GM21526 (cell line): ENCODE measurements at regions not wholly inside any gene's neighbourhood (a gene's known extent, or its start where the extent isn't known, plus 50 kb on each side); places are given as distances from the start of the nearest gene placed in this dataset.

Experiments
- ATAC-seq: cut with Tn5 transposase; IDR thresholded peaks from one replicate; pipeline ENCODE4 v1.9.1; 2021; ENCODE audit warnings: moderate library complexity; ENCODE audit not compliant: unreplicated experiment, low FRiP score

DNA sequence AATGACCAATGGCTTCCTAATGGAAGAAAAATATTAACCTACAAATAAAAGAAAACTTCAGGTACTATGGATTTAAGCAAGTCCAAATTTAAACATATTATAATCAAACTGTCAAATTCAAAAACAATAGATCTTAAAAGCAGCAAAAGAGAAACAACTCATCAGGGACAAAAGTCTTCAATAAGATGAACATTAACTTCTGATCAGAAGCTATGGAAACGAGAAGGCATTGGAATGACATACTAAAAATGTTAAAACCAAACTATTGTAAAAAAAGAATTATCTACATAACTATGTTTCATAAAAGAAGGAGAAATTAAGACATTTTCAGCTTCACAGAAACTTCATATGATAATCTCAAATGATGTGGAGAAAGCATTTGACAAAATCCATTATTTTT, 334.7 kb downstream of the ANKRD7 start:
- ATAC-seq = no peak

DNA sequence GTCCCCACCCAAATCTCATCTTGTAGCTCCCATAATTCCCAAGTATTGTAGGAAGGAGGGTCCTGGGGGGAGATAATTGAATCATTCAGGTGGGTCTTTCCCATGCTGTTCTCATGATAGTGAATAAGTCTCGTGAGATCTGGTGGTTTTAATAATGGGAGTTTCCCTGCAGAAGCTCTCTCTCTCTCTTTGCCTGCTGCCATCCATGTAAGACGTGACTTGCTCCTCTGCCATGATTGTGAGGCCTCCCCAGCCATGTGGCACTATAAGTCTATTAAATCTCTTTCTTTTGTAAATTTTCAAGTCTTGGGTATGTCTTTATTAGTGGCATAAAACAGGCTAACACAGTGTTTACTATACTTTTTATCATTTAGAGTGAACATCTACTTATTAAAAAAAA, 338.8 kb downstream of the ANKRD7 start:
- ATAC-seq = no peak

DNA sequence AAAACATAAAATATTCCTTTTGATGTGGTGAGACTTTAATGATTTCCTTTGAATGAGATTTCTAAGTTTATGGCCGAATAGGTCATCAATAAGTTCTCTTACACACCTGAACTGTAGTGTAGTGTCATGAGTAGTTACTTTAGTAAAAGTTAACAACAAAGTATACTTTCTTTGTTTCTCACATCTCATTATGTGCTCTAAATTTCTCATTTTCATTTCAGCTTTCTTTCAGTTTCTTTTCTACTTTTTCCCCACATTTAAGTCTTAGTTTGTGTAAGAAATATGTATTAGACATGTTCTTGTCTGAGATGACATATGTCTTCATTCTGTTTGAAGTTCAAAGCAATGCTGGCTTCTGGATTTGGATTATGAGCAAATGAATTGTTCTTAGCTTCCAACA, 348.1 kb downstream of the ANKRD7 start:
- no peak for ATAC-seq

DNA sequence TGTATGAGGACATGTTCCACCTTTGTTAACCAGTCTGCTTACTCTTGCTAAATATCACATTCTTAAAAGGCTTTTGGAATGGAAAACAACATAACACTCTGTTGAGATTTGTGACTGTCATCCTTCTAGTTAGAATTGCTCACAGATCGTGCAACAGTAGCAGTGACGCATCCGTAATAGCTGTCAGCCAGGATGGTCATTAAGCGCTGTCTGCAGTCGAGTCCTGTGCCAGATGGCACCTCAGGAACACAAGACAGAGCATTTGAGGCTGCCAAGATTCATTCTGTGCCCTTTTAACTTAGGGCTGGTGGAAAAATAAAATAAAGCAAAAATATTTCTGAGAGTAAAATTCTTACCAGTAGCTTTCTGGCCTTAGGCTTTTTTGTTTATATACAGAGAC, 348.6 kb downstream of the ANKRD7 start:
- ATAC-seq = no peak

DNA sequence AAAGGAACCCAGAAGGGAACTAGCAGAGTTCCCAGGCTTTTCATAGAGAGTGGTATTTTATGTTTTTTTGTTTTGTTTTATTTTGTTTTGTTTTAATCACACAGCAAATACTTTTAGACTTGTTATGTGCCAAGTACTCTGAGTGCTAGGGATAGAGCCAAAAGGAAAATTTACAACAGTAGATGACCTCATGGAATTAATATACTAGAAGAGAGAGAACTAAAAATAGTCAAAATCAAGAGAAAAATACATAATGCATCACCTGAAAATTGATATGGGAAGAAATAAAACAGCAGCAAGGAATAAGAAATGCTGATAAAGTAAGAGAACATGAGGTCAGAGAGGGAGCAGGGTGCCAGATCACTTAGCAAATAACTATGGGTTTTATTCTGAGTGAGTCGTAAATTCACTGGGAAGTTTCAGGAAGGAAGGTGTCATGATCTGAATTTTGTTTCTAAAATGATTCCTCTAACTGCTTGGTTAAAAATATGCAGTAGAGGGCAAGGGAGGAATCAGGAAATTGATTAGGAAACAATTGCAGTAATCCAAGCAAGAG, 351.0 kb downstream of the ANKRD7 start:
- no peak for ATAC-seq

DNA sequence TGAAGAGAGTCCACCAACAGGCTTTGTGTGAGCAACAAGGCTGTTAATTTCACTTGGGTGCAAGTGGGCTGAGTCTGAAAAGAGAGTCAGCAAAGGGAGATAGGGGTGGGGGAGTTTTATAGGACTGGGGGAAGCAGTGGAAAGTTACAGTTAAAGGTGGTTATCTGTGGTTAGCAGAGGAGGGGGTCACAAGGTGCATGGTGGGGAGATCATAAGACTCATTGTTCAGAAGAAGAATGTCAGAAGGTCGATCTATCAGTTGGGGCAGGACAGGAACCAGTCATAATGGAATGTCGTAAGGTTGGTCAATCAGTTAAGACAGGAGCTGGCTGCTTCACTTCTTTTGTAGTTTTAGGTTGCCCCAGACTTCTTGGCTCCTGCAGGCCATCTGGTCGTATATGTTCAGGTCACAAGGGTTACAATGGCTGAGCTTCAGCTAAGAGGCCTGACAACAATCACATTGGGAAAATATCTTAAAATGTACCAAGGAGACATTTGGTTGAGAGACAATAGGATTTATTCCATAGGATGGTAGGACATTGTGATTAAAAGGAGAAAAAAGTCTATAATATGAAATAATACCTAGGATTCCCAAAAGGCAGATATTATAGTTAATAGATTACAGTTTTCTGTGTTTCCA, 356.4 kb downstream of the ANKRD7 start:
- no peak for ATAC-seq

DNA sequence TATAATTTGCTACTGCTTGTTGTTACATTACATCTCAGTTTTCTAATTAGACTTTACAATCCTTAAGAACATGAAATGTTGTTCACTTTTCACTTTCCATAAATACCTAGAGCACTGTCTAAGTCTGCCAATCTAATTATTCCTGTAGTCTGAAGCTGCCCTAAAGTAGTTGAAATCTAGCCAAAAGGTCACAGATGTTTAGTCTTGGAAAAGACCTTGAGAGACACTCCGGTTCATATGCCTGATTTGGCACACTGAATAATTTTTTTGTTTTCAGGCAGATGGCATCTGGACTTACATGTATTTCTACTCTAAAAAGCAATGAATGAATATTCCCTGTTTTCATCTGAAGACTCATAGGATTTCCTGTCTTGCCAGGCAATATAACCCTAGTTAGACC, 359.1 kb downstream of the ANKRD7 start:
- no peak for ATAC-seq

DNA sequence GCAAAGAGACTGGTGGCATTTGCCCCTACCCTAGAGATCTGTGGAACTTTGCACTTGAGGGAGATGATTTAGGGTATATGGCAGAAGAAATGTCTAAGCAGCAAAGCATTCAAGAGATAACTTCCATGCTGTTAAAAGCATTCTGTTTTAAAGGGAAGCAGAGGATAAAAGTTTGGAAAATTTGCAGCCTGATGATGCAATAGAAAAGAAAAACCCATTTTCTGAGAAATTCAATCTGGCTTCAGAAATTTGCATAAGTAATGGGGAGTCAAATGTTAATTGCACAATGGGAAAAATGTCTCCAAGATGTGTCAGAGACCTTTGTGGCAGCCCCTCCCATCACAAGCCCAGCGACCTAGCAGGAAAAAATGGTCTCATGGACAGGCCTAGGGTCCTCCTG, 361.7 kb downstream of the ANKRD7 start:
- ATAC-seq = no peak

DNA sequence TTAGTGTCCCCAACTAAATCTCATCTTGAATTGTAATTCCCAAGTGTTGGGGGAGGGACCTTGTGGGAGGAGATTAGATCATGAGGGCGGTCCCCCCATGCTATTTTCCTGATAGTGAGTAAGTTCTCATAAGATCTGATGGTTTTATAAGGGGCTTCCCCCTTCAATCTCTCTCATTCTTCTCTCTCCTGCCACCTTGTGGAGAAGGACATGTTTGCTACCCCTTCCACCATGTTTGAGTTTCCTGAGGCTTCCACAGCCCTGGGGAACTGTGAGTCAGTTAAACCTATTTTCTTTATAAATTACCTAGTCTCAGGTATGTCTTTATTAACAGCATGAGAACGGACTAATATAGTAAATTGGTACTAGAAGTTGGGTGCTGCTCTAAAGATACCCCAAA, 365.6 kb downstream of the ANKRD7 start:
- no peak for ATAC-seq

DNA sequence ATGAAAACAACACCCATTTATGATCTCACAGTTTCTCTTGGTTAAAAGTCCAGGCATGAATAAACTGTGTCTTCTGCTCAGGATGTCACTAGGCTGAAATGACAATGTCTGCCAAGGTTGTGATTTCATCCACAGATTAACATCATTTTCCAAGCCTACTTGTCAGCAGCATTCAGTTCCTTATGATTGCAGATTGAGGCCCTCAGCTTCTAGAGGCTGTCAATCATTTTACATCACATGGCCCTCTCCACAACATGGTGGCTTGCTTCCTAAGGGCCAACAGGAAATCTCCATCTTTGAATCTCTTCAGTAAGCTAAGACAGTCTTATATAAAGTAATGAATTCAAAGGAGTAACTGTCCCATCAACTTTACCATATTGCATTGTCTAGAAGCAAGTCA, 377.6 kb downstream of the ANKRD7 start:
- no peak for ATAC-seq

DNA sequence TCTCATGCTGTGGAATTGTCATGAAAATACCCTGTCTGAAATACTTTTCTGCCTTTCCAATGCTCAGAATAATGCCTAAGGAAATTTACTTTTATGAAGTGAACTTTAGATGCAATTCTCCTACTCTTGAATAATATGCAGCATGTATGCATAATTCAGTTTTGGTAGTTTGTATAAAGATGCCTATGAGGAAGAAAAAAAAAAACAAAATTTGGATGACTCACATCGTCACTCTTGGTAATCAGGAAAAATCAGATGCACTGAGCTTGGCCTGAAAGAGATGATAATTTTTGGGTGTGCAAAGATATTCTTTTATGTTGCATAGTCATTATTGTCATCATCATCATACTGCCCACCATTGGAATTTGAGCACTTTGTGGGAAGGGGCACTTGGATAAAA, 382.1 kb downstream of the ANKRD7 start:
- ATAC-seq = no peak

DNA sequence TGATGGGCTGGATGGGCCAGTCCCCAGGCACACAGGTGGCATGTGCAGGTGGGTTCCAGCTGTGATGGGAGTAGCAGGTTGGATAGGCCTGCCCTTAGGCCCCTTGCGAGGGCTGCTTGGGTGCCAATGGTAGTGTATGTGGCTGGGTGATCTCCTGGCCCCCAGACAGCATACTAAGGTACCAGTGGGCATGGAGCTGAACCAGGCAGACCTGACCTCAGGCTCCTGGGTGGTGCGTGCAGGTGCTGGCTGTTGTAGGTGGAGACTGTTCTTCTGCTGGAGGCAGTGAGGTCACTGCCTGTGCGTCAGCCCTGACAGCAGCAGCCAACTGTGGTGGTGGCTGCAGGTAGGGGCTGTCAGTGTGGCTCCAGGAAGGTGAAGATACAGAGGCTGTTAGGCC, 384.7 kb downstream of the ANKRD7 start:
- ATAC-seq = no peak

DNA sequence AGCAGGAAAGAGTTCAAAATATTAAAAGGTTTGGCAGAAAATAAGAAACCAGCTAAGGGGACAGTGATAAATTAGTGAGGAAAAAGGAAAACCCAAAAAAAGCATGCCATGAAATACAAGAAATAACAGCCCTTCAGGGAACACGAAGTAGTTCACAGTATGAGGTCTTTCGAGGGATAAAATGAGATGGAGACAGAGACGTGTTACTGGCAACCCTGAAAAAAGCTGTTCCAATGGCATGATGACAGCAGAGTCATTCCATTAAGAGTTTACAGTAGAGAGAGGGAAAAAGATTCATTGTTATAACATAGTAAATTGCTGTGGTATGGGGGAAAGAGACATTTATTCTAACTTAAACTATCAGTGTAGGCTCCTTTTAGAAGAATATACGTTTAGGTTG, 391.2 kb downstream of the ANKRD7 start:
- ATAC-seq = no peak

DNA sequence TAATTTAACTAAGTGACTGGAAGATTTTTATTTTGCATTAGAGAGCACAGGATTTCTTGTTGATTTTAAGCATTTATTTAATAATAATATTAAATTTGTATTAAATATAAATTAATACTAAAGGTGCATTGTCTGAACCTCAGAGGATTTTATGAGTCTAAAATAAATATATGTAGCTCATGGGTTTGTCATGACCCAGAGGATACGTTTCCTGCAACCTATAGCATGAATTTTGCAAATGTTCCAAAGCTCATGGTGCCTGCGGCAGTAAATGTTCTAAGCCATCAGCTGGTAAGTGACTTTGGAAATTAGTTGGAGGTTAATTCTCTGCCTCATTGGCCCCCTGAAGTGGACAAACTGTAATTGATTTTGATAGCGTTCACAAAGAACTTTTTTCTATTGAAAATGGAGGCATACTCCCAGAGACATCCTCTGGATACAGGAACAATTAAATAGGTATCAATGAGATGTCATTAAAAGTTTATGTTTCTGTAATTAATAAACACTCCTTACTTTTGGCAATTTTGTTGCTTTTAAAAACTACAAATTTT, 397.4 kb downstream of the ANKRD7 start:
- no peak for ATAC-seq

DNA sequence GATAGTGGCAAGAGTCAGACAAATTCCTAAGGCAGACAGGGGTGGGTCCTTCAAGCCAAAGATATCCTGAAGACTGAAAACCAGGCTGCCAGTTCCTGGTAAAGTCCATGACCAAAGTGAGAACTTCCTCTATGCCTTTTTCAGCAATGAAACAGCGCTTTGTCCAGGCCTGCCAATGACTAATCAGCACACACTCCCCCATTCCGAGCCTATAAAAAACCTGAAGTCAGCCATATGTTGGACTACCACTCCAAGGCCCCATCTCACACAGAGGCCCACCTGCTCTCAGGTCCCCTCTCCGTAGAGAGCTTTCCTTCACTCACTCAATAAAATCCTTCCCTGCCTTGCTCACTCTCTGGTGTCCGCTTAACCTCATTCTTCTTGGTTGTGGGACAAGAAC, 402.2 kb downstream of the ANKRD7 start:
- ATAC-seq = no peak

DNA sequence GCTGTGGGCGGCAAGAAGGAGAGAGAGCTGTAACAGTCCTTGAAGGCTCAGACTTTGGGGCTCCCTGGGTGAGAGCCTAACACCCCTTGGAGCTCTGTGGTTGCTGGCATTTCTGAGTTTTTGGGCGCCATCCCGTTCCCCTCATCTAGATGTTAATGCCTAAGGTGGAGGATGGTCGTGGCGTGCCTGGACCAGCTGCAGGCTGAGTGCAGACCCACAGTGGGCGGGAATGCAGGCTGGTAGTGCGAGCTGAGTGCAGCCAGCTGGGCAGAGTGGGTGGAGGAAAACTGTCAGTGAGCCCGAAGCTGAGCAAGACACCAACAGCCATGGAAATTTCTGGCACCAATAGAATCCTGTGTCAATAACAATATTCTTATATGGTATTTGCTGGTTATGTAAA, 403.0 kb downstream of the ANKRD7 start:
- no peak for ATAC-seq

DNA sequence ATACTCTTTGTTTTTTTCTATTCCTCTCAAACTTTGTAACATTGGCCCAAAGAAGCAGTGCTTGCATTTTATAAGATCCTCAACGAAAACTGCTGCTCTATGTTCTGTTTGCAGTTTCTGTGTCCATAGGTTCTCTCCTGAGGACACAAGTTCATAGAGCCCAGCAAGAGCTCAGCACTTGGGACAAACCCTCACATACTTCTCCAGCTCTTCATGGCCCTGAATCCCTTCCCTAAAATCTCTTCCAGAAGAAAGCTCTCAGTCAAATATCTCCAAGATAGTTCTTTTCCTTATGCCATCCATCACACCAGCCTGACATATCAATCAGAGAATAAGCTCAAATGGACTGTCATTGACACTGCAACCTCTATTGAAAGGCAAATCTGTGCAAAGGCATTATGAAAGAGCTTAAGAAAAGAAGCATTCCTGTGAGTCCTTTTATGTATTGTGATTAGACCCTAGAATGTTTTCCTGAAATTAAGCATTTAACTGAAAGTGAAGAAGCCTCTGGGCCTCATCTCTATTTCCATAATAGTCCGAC, 405.5 kb downstream of the ANKRD7 start:
- no peak for ATAC-seq

DNA sequence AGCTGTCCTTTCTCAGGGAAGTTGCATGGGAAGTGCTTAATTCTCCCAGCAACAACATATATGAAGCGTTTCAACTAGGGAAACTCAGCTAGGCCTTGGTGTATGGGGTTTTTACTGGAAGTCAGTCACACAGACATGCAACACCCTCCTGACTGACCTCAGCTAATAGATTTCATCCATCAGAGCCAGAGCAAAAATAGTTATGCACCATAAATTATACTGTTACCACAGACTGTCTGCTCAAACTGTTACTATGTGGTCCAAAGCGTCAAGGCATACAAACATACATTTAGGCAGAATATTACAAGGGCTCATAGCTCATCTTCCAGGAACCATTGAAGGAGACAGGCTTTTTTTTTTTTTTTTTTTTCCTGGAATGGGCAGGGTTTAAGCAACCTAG, 417.9 kb downstream of the ANKRD7 start:
- no peak for ATAC-seq

DNA sequence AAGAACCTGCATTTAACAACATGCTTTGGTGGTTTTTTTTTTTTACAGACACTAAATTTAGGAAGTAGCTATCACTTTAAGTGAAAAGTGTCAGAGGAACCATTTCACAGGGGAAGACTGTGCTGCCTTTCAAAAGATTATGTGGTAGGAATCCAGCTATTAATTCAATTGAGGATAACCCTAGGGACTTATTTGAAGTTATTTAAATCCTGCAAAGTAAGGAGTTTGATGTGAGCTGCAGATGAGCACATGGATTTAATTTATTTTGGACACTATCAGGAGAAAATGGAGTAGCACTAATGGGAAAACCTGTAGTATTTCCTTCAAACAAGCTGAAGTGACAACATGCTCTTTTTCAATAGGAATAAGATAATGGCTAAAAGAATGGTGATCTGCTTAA, 419.8 kb downstream of the ANKRD7 start:
- no peak for ATAC-seq

DNA sequence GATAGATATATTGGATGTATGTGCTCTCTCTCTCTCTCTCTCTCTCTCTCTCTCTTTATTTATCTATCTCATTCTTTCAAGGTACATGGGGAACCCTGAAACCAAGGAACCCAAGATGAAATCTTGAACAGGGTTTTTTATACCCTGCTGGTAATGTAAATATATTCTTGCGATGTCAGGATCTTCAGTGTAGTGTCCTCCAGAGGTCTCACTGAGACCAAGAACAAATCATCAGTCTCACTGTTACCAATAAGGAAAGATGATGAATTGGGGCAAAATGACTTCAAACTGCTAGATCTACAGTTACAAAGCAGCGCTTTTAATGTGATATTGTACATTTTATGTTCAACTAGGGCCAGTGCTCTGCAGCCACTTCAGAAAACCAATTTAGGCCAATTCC, 423.5 kb downstream of the ANKRD7 start:
- ATAC-seq = no peak

DNA sequence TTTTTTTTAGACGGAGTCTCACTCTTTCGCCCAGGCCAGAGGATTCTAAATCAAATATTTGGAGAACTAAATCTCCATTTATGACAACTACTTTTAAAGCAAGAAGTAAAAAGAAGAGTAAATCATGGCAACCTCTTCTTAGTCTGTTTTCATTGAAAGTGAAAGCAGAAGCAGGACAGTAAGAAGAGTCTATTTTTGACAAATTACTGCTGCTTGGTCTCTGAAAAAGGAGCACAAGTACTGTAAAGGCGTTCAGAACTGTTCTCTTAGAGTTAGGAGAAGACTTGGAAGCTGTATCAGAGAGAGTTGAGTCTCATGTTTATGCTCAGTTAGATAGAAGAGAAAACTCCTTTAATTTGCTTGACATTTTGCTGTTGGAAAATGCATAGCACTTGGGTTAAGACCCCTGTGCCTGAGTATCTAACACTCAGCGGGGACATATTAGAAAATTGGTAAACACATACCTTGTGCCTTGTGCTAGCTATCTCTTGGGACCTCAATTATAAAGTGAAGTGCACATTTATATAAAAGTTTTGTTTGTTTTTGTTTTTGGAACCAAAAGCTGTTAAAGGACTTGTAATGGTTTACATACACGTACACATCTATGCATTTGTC, 433.0 kb downstream of the ANKRD7 start:
- peak; percentile 93 for ATAC-seq

DNA sequence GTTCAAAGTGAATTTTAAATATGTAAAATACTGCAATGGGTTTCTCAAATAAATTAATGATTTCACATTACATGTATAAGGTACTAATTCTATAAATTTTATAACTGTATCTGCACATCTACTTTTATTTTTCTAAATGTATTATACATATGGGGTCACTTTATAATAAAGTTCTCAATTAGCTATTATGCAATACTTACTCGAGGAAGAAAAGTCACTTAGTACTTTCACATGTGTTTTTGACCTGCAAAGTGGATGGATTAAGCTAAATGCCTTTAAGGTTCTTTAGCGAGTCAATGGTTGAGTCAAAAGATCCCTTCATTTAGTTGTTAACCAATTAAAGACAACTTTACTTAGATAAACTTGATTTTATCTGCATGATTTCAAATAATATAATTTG, 437.8 kb downstream of the ANKRD7 start:
- ATAC-seq = no peak
